ENCODE measurements at regions not wholly inside any gene's neighbourhood (a gene's known extent, or its start where the extent isn't known, plus 50 kb on each side); places are given as distances from the start of the nearest gene placed in this dataset.
"Not testable (repeated sequence)": the region's sequence is repeated elsewhere in the genome, so short reads cannot be mapped to it uniquely, and the experiment has no call there.

DNA sequence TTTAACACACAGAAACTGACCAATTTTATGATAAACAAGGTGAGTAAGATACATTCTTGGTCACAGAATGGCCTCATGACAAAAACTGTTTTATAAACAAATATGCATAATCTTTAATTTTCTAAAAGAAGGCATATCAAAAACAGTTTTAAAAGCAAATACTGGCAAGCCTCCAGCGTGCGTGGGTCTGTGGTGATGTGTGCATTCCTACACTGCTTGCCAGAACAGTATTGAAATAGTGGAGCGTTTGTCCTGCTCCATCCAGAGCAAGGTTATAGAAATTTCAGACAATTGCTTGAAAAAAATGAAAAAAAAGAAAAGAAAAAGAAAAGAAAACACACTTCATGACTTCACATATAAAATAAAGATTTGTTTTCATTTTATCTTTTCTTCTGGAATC lies 140.9 kb downstream of the MZT1 start:
- DNase-seq (ENCODE audit: low read depth, low spot score) = no peak

DNA sequence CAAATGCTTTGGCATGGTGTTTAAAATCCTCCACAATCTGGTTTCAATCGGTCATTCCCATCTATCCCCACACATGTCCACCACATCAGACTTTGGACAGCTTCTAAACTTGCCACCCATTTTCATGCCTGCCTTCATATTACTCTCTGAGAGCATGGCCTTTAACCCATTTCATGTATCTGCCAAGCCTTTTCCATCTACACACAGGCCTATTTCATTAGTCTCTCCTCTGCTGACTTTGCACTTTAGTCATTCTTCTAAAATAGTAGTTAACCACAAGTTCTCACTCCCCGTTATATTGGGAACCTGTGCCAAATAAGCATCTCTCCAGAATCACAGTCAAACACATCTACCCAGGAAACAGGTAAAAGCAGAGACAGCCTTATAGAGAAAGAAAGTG lies 142.2 kb downstream of the MZT1 start:
- no peak for DNase-seq (ENCODE audit: low read depth, low spot score)

DNA sequence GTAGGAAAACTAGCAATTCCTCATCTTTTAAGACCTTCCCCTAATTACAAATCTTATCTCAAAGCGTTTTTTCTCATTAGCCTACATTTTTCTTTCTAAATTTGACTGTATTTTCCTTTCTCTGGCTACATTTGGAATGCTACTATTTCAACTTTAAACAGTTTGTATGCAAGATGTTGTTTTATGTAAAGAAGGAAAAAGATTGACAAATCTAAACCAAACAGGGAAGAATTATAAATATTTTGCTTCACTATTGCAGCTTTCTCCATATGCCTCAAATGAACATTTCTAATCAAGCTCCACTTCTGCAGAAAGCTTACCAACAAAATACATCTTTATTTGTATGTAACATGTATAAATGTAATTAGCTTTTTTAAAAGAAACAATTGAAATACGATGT lies 156.2 kb downstream of the MZT1 start:
- DNase-seq (ENCODE audit: low read depth, low spot score) = no peak

DNA sequence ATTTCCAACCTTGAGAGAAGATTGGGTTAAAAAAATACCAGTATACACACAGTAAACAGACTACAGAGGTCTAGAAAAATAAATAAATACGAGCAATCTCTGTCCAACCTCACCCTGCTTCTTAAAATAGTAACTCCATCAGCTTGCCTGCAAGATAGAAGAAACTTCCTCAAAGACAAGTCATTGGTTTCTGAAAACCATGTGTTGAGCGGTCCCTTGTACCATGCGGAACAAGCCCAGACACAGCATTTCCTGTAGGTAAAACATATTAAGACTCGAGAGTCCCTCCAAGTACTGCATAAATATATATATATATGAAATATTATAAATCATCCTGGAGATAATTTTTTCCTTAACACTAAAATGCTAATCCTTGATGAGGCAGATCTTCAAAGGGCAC lies 157.4 kb downstream of the MZT1 start:
- DNase-seq (ENCODE audit: low read depth, low spot score) = no peak

DNA sequence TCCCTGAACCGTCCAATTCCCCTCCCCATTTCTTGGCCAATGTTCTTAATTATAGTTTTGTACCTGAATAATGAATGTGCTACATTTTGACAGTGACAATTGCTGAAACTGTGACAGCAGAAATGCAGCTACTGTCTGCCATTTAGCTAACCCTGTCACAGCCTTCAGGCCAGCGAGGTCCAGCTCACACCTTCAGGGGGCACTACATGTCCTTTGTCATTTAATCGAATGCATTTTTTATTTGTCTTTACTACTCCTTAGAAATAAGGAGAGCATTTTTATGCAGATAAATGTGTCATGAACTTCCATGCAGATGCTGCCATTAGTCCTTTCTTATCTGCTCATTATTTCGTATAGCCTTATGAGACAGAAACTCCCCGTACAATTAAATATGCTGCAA lies 159.9 kb downstream of the MZT1 start:
- DNase-seq (ENCODE audit: low read depth, low spot score) = no peak

DNA sequence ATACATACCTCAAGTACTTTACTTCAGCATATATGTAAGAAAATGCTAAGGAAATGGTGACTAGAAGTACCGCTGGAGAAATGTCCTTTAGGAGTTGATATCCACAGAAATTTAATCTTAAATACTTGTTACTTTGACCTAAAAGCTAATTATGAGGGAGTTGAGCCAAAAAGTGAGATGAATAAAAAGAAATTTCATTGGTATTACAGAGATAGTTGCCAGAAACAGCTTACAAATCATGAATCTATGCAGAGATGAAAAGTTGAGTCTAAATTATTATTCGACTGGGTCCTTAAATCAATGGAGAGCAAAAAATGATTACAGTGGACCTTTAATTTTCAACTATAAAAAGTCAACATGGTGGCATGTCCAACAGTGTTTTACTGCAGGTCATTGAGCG lies 160.9 kb downstream of the MZT1 start:
- no peak for DNase-seq (ENCODE audit: low read depth, low spot score)

DNA sequence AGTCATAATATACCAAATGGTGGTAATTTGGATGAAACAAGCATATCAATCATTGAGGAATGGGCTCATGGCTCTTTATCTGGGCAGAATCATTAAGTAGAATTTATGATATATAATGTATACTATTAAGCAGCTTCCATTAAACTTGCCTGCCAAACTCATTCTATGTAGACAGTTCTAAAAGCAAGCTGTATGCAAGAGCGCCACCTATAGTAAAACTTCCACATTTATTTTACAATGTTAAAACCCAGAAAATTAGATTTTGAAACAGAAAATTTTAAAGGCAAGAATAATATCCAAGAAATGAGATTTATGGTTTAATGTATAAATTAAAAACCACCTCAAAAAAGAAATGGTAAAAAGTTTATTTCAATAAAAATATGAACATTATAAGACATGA lies 161.5 kb downstream of the MZT1 start:
- no peak for DNase-seq (ENCODE audit: low read depth, low spot score)

DNA sequence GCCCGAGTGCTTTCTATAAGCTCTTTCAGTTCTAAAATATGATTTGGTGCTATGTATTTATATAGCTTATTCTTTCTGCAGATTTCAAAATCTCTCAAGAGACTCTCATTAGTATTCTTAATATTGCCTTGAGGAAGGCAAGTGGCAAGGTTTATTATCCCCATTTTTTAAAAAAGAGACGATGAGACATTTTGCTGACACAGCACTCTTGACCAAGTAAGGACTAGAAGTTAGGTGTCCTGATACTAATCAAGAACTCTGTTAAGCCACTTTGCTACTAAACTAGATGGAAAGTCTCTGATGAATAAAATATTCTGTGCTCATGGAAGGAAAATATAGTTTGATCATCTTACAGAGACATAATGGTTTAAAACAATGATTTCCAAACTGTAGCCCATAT lies 164.7 kb downstream of the MZT1 start:
- no peak for DNase-seq (ENCODE audit: low read depth, low spot score)

DNA sequence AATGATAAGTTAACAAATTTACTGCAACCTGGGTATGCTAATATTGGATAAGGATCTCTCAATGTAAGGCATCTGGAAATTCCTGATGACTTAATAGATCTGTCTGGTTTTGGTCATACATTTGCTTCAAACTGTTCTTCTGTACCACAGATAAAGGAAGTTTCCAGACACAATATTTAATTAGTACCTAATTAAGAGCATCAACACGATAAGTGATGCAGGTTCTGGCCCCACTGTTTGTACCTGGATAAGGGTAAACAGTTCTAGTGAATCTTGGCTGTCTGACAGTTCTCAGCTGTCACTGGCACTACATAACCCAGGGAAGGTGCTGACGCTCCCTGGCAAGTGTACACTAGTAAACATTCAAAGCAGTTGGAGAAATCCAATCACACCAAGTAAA lies 165.6 kb downstream of the MZT1 start:
- no peak for DNase-seq (ENCODE audit: low read depth, low spot score)

DNA sequence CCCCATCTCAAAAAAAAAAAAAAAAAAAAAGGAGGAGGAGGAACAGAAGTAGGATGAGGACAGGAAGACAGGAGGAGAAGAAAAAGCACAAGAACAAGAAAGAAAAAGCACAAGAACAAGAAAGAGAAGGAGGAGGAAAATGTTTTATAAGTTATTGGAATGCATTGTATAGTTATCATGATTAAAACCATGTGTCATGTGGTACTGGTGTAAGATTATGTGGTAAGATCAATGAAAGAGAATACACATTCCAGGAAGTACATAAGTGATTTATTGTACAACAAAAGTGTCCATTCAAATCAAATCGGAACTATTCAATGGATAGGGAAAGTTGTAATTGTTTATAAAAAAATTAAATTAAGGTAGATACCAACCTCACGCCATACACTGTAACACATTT lies 167.7 kb downstream of the MZT1 start:
- DNase-seq (ENCODE audit: low read depth, low spot score) = no peak

DNA sequence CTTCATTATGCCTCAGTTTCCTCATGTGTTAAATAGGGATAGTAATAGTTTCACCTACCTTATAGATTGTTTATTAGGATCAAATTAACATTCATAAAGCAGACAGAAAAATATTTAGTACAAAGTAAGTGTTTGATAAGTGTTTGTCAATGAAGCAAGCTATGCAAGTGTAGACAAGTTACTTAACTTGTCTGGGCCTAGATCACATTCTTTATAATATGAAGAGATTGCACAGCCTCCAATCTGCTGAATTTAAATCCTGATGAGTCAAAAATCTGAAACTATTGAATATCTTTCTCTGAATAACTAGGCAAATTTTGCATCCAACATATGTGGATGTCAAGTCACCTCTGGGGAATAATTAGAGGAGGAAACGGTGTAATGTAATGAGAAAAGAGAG lies 170.5 kb downstream of the MZT1 start:
- no peak for DNase-seq (ENCODE audit: low read depth, low spot score)

DNA sequence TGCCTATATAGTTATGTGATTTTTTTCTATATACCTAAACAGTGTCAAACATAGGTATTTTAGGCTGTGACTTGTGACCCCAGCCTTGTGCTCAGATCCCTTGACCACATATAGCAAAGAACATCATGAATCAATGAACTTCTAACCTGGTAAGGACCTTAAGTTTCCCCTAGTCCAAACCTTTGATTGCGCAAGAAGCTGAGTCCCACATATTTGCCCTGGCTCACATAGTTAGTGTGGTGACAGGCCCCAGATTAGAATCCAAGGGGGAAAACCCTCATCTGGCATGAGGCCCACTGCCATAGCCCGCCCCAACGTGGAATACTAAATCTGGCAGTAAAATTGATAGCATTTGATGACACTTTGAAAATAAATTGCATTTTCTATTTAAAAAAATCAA lies 171.8 kb downstream of the MZT1 start:
- no peak for DNase-seq (ENCODE audit: low read depth, low spot score)

DNA sequence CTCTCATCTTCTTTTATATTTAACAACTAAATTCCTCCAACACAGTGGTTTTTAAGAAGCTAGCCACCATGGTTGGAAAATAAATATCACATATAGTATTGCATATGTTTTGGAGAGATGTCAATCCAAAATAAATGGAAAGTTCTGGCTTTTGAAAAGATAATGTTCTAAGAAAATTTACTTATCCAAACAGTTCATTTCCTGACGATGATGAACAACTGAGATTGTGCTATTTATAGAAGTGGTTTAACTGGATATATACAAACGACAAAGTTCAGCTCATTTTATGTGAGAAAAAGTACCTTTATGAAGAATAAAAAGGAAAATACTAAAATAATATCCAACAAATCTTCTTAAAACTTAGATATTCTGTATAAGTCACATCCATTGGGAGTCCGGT lies 174.7 kb downstream of the MZT1 start:
- DNase-seq (ENCODE audit: low read depth, low spot score) = no peak

DNA sequence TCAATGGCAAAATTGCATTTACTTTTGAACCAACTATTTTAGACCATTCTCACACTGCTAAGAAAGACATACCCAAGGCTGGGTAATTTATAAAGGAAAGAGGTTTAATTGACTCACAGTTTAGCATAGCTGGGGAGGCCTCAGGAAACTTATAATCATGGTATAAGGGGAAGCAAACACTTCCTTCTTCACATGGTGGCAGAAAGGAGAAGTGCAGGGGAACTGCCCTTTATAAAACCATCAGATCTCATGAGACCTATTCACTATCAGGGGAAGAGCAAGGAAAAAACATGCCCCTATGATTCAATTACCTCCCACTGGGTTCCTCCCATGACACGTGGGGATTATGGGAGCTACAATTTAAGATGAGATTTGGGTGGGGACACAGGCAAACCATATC lies 181.5 kb downstream of the MZT1 start:
- DNase-seq (ENCODE audit: low read depth, low spot score) = not testable (repeated sequence)

DNA sequence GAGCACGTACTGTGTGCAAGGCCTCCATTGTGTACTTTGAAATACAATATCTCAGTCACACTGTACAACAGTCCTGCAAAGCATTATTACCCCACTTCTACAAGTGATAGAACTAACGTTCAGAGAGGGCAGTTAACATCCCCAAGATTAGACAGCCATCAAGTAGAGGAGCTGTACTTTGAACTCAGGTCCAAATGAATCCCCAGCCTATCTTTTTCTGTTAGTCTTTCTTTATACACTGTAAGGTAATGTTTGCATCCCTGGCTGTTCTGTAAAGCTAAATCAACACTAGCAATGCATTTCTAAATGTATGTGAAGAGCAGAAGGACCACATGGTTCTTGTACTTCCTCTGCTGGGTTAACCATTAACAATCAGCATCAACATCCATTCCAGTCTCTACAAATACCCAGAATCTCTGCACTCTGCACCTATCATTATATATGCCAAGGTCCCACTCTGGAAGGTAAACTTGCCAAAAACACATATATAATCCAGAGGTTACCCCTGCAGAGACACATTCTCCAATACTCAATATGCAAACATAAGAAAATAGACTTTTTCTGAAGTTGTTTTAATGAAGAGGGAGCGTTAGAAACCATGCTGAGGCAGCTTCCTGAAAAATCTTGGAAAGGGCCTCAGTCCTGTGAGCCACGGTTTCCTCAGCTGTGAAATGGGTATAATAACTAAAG lies 182.3 kb downstream of the MZT1 start:
- DNase-seq (ENCODE audit: low read depth, low spot score) = no peak

DNA sequence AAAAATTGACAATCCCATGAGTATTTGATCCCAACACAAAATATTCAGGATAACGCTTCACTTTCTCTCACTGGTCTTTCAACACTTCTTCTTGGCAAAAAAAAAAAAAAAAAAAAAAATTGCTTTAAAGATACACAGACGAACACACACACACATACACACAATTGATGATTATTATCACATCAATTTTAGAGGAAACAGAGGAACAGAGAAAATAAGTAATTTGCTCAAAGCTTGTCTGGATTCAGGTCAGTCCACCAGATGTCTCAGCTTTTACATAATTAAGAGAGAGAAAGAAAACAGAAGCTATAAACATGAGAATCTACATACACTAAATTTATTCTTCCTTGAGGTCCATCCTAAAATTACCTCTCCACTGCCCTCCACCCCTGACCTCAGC lies 183.4 kb downstream of the MZT1 start:
- no peak for DNase-seq (ENCODE audit: low read depth, low spot score)

DNA sequence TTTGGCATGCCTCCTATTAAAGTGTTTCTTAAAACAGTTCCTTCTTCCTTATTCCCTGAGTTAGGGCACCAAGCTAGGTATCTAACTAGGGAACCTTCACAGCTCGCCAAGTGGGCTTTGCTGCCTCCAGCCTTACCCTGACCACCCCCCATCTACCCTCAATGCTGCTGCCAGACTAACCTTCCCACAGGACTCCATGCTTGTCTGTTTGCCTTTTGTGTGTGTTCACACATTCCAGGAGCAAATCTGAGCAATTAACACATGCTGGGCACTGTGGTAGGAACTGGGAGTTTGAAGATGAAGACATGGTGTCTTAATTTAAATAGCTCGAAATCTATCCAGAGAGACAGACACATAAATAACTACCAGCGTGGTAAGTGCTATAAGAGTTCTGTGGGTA lies 185.2 kb downstream of the MZT1 start:
- DNase-seq (ENCODE audit: low read depth, low spot score) = no peak

DNA sequence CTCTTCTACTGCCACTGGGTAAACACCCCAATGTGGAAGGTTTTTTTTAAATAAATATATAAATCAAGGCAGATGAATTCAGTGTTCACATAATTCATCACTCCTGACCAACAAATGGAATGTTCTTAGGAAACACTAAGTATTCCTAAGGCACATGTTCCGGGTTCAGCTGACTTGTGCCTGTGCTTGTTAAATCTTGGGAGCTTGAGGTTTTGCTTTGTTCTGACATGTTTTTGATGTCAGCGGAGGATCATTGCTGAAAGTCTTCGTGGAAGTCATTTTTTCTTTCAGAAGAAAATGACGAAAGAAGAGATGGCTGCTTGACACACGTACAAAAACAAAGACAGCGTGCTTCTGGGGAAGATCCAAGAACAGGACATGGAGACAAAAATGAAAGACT lies 185.8 kb downstream of the MZT1 start:
- DNase-seq (ENCODE audit: low read depth, low spot score) = no peak

DNA sequence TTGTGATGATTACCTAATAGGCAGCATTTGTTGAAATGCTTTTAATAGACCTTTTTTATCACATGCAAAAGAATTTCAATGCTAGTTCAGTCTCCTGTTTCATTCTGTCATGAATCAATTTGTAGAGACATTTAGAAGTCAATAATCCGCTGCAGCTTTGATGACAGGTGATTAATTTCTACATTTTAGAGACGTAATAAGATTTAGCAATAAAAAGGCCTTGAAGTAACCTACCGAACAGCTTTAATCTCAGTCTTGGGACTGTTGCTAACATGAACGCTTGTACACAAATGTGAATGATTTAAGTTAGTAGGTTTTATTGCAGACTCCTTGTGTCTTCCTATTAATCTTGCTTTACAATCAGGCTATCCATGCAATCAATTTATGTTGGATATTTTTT lies 186.5 kb downstream of the MZT1 start:
- no peak for DNase-seq (ENCODE audit: low read depth, low spot score)

DNA sequence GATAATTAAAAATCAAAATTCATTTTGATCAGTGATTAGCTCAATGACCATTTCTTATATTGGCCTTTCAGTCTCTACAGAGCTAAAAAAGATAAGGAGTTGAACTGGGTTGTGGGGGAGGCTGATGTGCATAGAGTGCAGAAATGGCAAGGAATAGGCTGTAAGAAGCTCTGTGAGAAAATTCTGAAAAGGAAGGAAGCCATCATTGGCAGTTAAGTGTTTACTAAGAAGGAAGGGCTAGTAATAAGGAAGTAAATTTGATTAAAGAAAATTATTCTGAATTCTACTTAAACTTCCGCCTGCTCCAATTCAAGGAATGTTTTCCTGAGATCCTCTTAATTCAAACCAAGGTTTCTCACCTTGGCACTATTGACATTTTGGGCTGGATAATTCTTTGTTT lies 187.5 kb downstream of the MZT1 start:
- no peak for DNase-seq (ENCODE audit: low read depth, low spot score)

DNA sequence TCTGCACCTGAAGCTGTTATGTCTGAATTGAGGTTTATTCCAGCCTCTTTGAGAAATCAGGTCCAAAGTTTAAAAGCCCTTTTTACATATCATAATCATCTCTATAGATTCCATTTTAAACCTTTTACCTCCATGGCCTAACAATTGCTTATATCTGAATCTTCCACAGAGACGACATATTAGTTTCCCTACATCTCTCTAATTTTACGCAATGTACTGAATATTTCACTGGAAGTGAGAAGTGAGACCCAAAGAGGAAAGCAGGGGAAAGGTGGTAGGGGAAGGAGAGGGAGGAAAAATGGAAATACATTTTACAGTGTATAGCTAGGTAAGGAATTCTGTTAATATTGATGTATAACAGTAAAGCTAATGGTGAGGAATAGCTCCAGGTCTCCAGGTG lies 189.6 kb downstream of the MZT1 start:
- DNase-seq (ENCODE audit: low read depth, low spot score) = no peak

DNA sequence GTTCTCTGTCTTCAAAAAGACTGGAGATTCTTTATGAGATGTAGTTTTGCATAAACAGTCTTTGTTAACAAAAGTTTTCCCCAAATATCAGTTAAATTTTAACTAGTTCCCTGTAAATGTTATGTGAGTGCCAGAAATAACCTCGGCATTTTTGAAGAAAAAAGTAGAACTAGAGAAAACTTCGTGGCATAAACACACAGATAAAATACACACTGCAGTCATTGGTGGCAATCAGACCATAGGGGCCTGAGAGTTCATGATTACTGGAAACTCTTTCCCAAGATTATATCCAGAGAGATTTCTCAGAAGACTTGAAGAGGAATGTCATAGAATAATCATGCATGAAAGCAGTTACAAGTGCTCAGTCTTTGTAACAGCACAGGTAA lies 190.0 kb downstream of the MZT1 start:
- DNase-seq (ENCODE audit: low read depth, low spot score) = no peak

DNA sequence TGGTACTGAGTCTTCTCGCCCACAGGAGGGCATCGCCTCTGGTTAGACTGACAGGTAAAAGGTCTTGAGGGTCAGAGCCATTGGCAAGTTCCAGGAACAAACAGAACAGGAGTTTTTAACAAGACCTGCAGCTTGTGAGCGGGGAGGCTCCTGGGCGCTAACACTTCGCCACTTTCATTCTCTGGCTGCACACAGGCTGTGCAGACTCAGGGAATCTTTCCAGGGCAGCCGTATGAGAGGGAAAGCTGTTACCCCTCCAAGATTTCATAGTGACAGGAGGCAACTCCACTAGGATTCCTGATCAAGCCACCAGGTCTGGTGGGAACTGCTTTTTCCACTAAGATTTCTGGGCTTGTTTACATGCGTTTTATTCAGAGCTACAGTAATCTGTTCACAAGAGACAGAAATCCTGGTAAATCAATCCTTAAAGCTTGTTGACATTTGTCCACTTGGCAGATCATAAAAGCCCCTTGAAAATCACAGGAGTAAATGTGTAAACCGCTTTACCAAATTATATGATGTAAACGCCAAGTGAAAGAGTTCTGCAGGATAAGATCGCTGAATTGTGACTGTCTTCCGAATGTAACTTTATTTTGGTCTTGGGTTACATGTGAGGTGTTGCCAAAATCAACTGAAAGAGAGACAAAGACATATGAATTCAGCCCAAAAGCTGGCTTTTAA lies 190.6 kb downstream of the MZT1 start:
- DNase-seq (ENCODE audit: low read depth, low spot score) = no peak

All from ELF-1 (cell line).